ENCODE measurements at regions not wholly inside any gene's neighbourhood (a gene's known extent, or its start where the extent isn't known, plus 50 kb on each side); places are given as distances from the start of the nearest gene placed in this dataset.

DNA sequence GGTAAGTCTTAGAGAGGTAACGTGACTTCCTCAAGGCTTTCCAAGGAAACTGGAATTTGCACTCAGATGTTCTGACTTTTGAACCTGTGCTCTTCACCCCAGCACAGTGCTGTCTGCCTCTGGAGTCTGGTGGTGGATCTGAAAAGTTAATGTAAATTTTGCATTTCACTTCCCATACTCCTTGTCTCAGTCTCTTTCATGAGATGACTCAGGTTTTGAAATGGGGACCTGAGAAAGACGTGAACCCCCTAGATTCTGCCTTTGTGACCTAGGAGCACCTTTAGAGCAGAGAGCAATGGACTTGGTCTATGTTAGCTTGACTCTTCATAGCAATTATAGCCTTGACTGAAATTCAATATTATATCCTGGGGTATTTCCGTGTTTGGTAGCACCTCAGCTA, 223.0 kb downstream of the QKI start:
- DNase-seq (ENCODE audit: low read depth), result no peak
- H3K4me3 ChIP-seq (ENCODE audit: low read depth, low read length), result no peak overlapping the region
- TF ChIP-seq, protein P1, sequence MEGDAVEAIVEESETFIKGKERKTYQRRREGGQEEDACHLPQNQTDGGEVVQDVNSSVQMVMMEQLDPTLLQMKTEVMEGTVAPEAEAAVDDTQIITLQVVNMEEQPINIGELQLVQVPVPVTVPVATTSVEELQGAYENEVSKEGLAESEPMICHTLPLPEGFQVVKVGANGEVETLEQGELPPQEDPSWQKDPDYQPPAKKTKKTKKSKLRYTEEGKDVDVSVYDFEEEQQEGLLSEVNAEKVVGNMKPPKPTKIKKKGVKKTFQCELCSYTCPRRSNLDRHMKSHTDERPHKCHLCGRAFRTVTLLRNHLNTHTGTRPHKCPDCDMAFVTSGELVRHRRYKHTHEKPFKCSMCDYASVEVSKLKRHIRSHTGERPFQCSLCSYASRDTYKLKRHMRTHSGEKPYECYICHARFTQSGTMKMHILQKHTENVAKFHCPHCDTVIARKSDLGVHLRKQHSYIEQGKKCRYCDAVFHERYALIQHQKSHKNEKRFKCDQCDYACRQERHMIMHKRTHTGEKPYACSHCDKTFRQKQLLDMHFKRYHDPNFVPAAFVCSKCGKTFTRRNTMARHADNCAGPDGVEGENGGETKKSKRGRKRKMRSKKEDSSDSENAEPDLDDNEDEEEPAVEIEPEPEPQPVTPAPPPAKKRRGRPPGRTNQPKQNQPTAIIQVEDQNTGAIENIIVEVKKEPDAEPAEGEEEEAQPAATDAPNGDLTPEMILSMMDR (IDR thresholded peaks at IDR 0.05; ENCODE audit: control insufficient read depth, extremely low read depth, insufficient read depth), result no peak

DNA sequence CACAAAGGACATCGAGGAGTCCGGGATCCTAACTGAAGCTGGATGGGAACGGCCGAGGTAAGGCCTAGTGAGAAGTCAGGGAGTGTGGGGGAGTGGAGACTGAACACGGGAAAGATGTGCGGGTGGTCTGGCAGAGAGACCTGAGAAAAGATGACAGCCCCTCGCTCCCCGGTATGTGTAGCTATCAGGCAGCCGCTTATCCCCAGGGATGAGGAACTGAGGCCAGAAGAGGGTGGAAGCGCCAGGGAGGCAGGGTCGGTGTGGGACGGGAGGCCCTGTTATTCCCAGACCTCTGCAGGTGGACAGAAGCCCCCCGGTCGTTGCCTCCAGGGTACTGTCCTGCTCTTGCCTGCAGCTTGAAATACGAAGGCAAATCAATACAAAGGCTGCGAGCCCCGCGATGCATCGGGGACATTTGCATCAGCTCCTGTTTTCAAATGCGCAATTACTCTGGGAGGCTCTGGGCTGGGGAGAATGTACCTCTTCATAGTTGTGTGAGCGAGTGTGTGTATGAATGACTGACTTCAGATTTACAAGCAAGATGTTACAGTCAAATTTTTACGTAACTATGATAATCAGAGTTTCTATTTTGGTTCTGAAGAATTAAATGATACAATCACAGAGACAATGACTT, 221.3 kb downstream of the QKI start:
- DNase-seq (ENCODE audit: low read depth), result no peak
- TF ChIP-seq, protein P1 (IDR thresholded peaks at IDR 0.05; ENCODE audit: control insufficient read depth, extremely low read depth, insufficient read depth), result no peak
- no peak overlapping the region for H3K4me3 ChIP-seq (ENCODE audit: low read depth, low read length)

DNA sequence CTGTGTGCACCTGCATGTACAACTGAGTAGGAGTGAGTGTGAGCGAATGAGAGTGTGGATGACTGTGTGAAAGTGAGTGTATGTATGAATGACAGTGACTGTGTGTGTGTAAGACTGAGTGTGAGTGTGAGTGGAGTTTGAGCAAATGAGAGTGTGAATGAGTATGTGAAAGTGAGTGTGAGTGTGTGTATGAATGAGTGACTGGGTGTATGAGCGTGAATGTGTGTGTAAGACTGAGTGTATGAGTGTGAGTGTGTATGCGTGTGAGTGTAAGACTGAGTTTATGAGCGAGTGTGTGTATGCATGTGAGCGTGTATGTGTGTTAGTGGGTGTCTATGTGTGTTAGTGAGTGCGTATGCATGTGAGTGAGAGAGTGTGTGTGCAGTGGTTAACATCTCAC, 220.8 kb downstream of the QKI start:
- DNase-seq (ENCODE audit: low read depth), result no peak
- H3K4me3 ChIP-seq (ENCODE audit: low read depth, low read length), result no peak overlapping the region
- TF ChIP-seq, protein P1 (IDR thresholded peaks at IDR 0.05; ENCODE audit: control insufficient read depth, extremely low read depth, insufficient read depth), result no peak

DNA sequence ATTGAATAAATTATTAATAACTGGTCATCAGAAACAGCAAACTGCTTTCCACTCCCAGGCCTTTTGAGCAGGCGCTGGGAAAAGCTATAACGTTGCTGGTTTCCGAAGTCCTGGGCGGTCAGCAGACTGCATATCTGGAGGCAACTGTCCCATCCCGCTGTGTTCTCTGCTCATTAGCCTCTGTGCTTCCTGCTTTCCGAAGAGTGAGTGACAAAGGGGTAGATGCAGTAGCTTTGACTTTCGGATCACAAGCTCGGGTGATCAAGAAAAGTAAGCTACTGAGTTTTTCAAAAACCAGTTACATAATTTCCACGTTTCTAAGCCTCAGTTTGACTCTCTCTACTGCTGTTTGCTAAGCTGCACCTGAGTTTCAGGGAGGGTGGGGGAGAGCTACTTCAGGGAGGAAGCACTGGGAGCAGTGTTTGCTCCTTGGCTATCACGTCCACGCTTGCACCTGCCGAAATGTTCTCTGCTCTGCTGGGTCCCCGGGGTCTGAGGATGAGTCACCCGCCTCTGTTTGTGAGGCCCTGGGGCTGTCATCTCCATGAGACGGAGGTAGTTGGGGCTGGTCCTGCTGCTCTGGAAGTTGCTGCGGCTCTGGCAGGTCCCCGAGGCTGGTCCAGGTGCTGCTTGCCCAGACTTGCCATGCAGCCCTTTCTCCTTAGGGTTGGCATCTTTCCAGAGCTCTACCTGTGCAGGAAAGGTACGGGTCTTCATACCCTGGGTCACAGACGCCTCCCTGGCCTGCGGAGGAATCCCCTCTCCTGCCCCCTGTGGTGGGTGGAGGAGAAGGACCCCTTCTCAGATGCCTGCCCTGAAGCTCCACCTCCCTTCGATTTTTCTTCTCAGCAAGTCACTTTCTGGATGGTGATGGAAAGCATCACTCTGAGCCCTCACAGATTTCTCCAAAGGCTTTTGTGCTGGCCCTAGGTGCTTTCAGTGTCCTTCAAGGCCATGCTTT, 220.0 kb downstream of the QKI start:
- H3K4me3 ChIP-seq (ENCODE audit: low read depth, low read length), result no peak overlapping the region
- TF ChIP-seq, protein P1 (IDR thresholded peaks at IDR 0.05; ENCODE audit: control insufficient read depth, extremely low read depth, insufficient read depth), result no peak
- no peak for DNase-seq (ENCODE audit: low read depth)

DNA sequence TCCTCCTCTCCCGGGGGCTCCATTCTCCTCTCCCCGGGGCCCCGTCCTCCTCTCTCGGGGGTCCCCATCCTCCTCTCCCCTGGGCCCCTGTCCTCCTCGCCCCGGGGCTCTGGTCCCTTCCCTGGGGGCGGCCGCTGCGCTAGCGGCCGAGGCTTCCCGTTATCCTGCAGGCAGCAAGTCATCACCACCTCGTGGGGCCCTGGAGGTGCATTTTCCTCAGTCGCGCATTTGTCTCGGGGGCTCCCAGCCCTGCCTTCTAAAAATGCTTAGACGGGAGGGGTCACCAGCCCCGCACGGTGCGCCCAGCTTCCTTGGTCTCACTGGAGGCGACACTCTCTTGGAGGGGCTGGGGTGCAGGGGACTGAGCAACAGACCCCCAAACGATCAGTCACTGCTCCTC, 216.5 kb downstream of the QKI start:
- H3K4me3 ChIP-seq (ENCODE audit: low read depth, low read length), result no peak overlapping the region
- TF ChIP-seq, protein P1 (IDR thresholded peaks at IDR 0.05; ENCODE audit: control insufficient read depth, extremely low read depth, insufficient read depth), result no peak
- DNase-seq (ENCODE audit: low read depth), result no peak

DNA sequence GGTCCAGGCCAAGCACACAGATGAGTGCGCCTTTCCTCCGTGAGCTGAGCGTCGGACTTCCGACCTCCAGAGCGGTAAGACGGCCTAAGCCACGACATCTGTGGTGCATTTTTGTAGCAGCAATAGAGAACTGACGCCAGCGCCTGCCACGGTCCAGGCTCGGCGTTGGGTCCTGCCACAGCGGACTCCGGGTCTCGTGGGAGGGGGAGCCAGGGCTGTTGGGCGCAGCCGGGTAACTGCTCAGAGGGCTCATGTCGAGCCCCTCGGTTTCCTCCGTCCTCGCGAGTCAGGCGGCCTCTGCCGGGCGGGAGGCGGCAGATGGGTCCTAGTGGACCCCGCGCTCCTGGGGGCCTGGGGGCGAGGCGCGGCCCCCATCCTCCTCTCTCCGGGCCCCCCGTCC, 216.1 kb downstream of the QKI start:
- H3K4me3 ChIP-seq (ENCODE audit: low read depth, low read length), result no peak overlapping the region
- no peak for DNase-seq (ENCODE audit: low read depth)
- TF ChIP-seq, protein P1 (IDR thresholded peaks at IDR 0.05; ENCODE audit: control insufficient read depth, extremely low read depth, insufficient read depth), result no peak
